ENCODE measurements at regions not wholly inside any gene's neighbourhood (a gene's known extent, or its start where the extent isn't known, plus 50 kb on each side); places are given as distances from the start of the nearest gene placed in this dataset.

GRCh38 chr22:48427731-48428211 is 1399.9 kb downstream of the BRD1 start:
- WGBS, 3 donors = 89 to 93% (median 90%) methylated on average over 15 of the region's 15 CpGs
- no peak for TF ChIP-seq POLR2A (IDR thresholded peaks at IDR 0.05)
- TF ChIP-seq EP300 (IDR thresholded peaks at IDR 0.05) = no peak
- TF ChIP-seq CTCF (IDR thresholded peaks at IDR 0.05) = no peak
- peak in 1 of 5 donors; percentile 16 for DNase-seq
- no peaks in the 10 kb centered on the region for H3K4me1 ChIP-seq (ENCODE audit: insufficient read depth)
- no peak overlapping the region for H3K27ac ChIP-seq
- H3K27me3 ChIP-seq = no peaks in the 10 kb centered on the region
- H3K9me3 ChIP-seq = no peaks in the 10 kb centered on the region
- intact Hi-C loops (cut with DNase I) = no loop called here
- H3K4me3 ChIP-seq = no peak overlapping the region
- H3K36me3 ChIP-seq = no peaks in the 10 kb centered on the region

GRCh38 chr22:48426466-48427380 is 1401.0 kb downstream of the BRD1 start:
- 71 to 76% (median 74%) methylated on average over 16 to 18 of the region's 18 CpGs for WGBS, 3 donors
- DNase-seq = peak in 2 of 5 donors; percentile 6 to 20
- Histone ChIP-seq H3K36me3 (no peaks in the 10 kb centered on the region), H3K4me1 (ENCODE audit: insufficient read depth) (no peaks in the 10 kb centered on the region), H3K27me3 (no peaks in the 10 kb centered on the region), H3K4me3 (no peak overlapping the region), H3K9me3 (no peaks in the 10 kb centered on the region), H3K27ac (no peak overlapping the region)
- intact Hi-C loops (cut with DNase I) = no loop called here
- TF ChIP-seq EP300 (IDR thresholded peaks at IDR 0.05) (no peak), POLR2A (IDR thresholded peaks at IDR 0.05) (no peak), CTCF (IDR thresholded peaks at IDR 0.05) (no peak)

- TF ChIP-seq POLR2A (IDR thresholded peaks at IDR 0.05) = no peak
- Histone ChIP-seq H3K9me3 (no peaks in the 10 kb centered on the region), H3K27ac (no peak overlapping the region), H3K4me1 (ENCODE audit: insufficient read depth) (no peaks in the 10 kb centered on the region), H3K4me3 (no peak overlapping the region), H3K36me3 (no peaks in the 10 kb centered on the region), H3K27me3 (no peaks in the 10 kb centered on the region)
- WGBS, 3 donors = 95 to 97% (median 97%) methylated on average over 12 of the region's 12 CpGs
- DNase-seq = peak in 2 of 5 donors; percentile 9 to 14
- intact Hi-C loops (cut with DNase I) = no loop called here
These were observed 1402.0 kb downstream of the BRD1 start for GRCh38 chr22:48425641-48426040.

- DNase-seq = peak in 2 of 5 donors; percentile 5 to 11
- H3K4me3 ChIP-seq = no peak overlapping the region
- no peaks in the 10 kb centered on the region for H3K4me1 ChIP-seq (ENCODE audit: insufficient read depth)
- intact Hi-C loops (cut with DNase I) = no loop called here
- no peaks in the 10 kb centered on the region for H3K9me3 ChIP-seq
- TF ChIP-seq POLR2A (IDR thresholded peaks at IDR 0.05) = no peak
- no peak for TF ChIP-seq CTCF (IDR thresholded peaks at IDR 0.05)
- no peak for TF ChIP-seq EP300 (IDR thresholded peaks at IDR 0.05)
- WGBS, 3 donors = 94 to 96% (median 94%) methylated on average over 14 to 15 of the region's 15 CpGs
- no peaks in the 10 kb centered on the region for H3K27me3 ChIP-seq
- no peaks in the 10 kb centered on the region for H3K36me3 ChIP-seq
- H3K27ac ChIP-seq = no peak overlapping the region
These were observed 1402.6 kb downstream of the BRD1 start for GRCh38 chr22:48425091-48425506.

- H3K27me3 ChIP-seq = no peaks in the 10 kb centered on the region
- no peak overlapping the region for H3K4me3 ChIP-seq
- no peaks in the 10 kb centered on the region for H3K4me1 ChIP-seq (ENCODE audit: insufficient read depth)
- H3K9me3 ChIP-seq = no peaks in the 10 kb centered on the region
- DNase-seq = peak in 1 of 5 donors; percentile 16
- intact Hi-C loops (cut with DNase I) = no loop called here
- no peak for TF ChIP-seq POLR2A (IDR thresholded peaks at IDR 0.05)
- TF ChIP-seq CTCF (IDR thresholded peaks at IDR 0.05) = no peak
- TF ChIP-seq EP300 (IDR thresholded peaks at IDR 0.05) = no peak
- no peaks in the 10 kb centered on the region for H3K36me3 ChIP-seq
- WGBS, 3 donors = 74 to 83% (median 75%) methylated on average over 5 of the region's 5 CpGs
- no peak overlapping the region for H3K27ac ChIP-seq
These were observed 1403.0 kb downstream of the BRD1 start for GRCh38 chr22:48424661-48425060.
